ENCODE measurements at regions not wholly inside any gene's neighbourhood (a gene's known extent, or its start where the extent isn't known, plus 50 kb on each side); places are given as distances from the start of the nearest gene placed in this dataset.

- no peak for TF ChIP-seq EZH2 (IDR thresholded peaks at IDR 0.05)
- TF ChIP-seq POLR2AphosphoS5 (IDR thresholded peaks at IDR 0.05; ENCODE audit: borderline replicate concordance, low read depth, low read length): no peak
Measured at GRCh38 chr2:167843657-167844056, 403.7 kb downstream of the STK39 start.
